ENCODE measurements at regions not wholly inside any gene's neighbourhood (a gene's known extent, or its start where the extent isn't known, plus 50 kb on each side); places are given as distances from the start of the nearest gene placed in this dataset.
A peak's percentile ranks its signal among the peaks of the same experiment; 100 is the strongest.
"Not testable (repeated sequence)": the region's sequence is repeated elsewhere in the genome, so short reads cannot be mapped to it uniquely, and the experiment has no call there.

DNA sequence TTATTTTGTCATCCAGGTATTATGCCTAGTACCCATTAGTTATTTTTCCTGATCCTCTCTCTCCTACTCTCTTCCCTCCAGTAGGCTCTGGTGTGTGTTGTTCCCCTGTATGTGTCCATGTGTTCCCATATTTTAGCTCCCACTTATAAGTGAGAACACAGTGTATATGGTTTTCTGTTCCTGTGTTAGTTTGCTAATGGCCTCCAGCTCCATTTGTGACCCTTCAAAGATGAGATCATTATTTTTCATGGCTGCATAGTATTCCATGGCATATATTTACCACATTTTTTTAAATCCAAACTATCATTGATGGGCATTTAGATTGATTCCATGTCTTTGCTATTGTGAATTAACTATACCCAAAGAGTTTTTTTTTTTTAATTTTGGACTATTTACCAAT, 1675.7 kb upstream of the B3GALT2 start:
- TF ChIP-seq RARB (CRISPR knock-in tag; IDR thresholded peaks at IDR 0.05) = peak; percentile 14; the same call in 1 of the 2 replicates
- TF ChIP-seq ZNF8 (CRISPR knock-in tag; IDR thresholded peaks at IDR 0.05) = peak; percentile 76
- TF ChIP-seq ISL1 (CRISPR knock-in tag; IDR thresholded peaks at IDR 0.05) = no peak
- no peak for ATAC-seq

DNA sequence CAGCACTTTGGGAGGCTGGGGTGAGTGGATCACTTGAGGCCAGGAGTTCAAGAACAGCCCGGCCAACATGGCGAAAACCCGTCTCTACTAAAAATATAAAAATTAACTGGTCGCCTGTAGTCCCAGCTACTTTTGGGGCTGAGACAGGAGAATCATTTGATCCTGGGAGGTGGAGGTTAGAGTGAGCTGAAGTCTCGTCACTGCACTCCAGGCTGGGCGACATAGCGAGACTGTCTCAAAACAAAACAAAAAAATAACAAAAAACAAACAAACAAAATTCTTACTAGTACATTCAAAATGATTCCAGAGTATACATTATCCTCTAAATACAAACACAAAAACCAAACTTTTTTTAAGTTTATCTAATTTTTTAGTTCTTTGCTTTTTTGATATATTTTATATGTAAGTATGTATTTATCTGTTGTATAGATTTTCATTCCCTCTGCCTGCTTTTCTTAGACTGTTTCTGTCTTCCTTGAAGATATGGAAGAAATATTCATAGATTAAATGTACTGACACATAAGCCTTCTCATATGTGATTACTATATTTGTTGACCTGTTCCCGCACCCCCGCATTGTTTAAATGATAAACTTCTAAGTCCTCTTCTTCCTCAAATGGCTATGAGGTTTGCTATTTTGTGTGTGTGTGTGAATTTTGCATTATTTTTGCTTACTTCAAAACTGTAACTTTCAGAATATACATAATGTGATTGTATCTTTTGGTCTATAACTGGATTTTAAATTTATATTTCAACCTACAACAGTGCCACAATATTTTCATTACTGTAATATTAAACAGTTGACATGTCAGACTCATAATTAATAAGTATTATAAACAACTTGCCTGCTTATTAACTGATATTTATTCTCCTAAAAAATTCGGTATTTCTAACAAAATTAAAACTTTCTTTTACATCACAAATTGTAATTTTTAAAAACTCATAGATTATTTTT, 1674.1 kb upstream of the B3GALT2 start:
- no peak for ATAC-seq
- TF ChIP-seq PPARA (CRISPR knock-in tag; IDR thresholded peaks at IDR 0.05; ENCODE audit: borderline replicate concordance) (no peak), ZNF8 (CRISPR knock-in tag; IDR thresholded peaks at IDR 0.05) (no peak), ARNTL (CRISPR knock-in tag; IDR thresholded peaks at IDR 0.05; ENCODE audit: borderline replicate concordance, low read depth) (no peak)

DNA sequence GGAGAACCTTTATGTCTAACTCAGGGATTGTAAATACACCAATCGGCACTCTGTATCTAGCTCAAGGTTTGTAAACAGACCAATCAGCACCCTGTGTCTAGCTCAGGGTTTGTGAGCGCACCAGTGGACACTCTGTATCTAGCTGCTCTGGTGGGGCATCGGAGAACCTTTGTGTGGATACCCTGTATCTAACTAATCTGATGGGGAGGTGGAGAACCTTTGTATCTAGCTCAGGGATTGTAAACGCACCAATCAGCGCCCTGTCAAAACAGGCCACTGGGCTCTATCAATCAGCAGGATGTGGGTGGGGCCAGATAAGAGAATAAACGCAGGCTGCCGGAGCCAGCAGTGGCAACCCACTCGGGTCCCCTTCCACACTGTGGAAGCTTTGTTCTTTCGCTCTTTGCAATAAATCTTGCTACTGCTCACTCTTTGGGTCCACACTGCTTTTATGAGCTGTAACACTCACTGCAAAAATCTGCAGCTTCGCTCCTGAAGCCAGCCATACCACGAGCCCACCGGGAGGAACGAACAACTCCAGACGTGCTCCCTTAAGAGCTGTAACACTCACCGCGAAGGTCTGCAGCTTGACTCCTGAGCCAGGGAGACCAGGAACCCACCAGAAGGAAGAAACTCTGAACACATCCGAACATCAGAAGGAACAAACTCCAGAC, 1673.2 kb upstream of the B3GALT2 start:
- not testable (repeated sequence) for ATAC-seq

DNA sequence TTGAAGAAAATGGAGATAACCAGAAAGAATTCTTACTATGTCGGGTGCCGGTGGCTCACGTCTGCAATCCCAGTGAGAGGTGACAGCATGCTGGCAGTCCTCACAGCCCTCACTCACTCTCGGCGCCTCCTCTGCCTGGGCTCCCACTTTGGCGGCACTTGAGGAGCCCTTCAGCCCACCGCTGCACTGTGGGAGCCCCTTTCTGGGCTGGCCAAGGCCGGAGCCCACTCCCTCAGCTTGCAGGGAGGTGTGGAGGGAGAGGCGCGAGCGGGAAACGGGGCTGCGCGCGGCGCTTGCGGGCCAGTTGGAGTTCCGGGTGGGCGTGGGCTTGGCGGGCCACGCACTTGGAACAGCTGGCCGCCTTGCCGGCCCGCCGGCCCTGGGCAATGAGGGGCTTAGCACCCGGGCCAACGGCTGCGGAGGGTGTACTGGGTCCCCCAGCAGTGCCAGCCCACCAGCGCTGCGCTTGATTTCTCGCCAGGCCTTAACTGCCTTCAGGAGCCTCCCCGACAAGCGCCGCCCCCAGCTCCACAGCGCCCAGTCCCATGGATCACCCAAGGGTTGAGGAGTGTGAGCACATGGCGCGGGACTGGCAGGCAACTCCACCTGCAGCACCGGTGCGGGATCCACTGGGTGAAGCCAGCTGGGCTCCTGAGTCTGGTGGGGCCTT, 1672.5 kb upstream of the B3GALT2 start:
- not testable (repeated sequence) for ATAC-seq

DNA sequence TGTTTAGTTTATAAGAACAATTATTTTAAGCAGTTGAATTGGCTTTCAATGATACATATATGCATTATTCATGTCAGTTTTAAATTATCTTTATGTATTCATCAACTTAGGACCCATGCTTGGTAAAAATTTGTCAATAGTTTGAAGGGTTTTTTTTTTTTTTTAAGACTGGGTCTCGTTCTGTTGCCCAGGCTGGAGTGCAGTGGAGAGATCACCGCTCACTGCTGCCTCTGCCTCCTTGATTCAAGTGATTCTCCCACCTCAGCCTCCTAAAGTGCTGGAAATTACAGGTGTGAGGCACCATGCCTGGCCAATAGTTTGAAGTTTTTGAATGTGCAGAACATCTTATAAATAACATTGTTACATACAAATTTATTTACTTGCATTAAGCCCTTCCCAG, 1671.0 kb upstream of the B3GALT2 start:
- ATAC-seq = no peak

DNA sequence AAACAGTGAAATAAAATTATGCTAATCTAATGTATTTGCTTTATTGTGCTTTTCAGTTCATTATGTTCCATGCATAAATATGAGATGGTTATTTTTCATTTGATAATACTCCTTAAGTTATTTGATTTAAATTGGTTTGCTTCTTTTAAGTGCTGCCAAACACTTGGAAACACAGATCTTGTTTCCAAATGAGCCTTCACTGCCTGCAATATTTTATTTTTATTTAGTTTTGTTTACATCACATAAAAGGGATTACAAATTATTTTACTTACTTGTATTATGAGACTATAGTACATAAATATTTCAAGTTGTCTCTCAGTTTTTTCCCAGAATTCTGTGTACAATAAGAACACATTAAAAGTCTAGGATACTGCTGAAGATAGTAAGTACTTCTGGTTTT, 1662.4 kb upstream of the B3GALT2 start:
- ATAC-seq = no peak
- TF ChIP-seq, protein P1, sequence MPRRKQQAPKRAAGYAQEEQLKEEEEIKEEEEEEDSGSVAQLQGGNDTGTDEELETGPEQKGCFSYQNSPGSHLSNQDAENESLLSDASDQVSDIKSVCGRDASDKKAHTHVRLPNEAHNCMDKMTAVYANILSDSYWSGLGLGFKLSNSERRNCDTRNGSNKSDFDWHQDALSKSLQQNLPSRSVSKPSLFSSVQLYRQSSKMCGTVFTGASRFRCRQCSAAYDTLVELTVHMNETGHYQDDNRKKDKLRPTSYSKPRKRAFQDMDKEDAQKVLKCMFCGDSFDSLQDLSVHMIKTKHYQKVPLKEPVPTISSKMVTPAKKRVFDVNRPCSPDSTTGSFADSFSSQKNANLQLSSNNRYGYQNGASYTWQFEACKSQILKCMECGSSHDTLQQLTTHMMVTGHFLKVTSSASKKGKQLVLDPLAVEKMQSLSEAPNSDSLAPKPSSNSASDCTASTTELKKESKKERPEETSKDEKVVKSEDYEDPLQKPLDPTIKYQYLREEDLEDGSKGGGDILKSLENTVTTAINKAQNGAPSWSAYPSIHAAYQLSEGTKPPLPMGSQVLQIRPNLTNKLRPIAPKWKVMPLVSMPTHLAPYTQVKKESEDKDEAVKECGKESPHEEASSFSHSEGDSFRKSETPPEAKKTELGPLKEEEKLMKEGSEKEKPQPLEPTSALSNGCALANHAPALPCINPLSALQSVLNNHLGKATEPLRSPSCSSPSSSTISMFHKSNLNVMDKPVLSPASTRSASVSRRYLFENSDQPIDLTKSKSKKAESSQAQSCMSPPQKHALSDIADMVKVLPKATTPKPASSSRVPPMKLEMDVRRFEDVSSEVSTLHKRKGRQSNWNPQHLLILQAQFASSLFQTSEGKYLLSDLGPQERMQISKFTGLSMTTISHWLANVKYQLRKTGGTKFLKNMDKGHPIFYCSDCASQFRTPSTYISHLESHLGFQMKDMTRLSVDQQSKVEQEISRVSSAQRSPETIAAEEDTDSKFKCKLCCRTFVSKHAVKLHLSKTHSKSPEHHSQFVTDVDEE (CRISPR knock-in tag; IDR thresholded peaks at IDR 0.05) = no peak
- TF ChIP-seq ISL1 (CRISPR knock-in tag; IDR thresholded peaks at IDR 0.05) = no peak

More for the DNA sequence above, 1671.0 kb upstream of the B3GALT2 start:
- TF ChIP-seq ARNTL (CRISPR knock-in tag; IDR thresholded peaks at IDR 0.05; ENCODE audit: borderline replicate concordance, low read depth) = no peak
- TF ChIP-seq CSDC2 (CRISPR knock-in tag; IDR thresholded peaks at IDR 0.05) = no peak
- TF ChIP-seq, protein P2, sequence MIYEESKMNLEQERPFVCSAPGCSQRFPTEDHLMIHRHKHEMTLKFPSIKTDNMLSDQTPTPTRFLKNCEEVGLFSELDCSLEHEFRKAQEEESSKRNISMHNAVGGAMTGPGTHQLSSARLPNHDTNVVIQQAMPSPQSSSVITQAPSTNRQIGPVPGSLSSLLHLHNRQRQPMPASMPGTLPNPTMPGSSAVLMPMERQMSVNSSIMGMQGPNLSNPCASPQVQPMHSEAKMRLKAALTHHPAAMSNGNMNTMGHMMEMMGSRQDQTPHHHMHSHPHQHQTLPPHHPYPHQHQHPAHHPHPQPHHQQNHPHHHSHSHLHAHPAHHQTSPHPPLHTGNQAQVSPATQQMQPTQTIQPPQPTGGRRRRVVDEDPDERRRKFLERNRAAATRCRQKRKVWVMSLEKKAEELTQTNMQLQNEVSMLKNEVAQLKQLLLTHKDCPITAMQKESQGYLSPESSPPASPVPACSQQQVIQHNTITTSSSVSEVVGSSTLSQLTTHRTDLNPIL (CRISPR knock-in tag; IDR thresholded peaks at IDR 0.05; ENCODE audit: low read depth) = no peak
- no peak for TF ChIP-seq ZFP3 (CRISPR knock-in tag; IDR thresholded peaks at IDR 0.05)

DNA sequence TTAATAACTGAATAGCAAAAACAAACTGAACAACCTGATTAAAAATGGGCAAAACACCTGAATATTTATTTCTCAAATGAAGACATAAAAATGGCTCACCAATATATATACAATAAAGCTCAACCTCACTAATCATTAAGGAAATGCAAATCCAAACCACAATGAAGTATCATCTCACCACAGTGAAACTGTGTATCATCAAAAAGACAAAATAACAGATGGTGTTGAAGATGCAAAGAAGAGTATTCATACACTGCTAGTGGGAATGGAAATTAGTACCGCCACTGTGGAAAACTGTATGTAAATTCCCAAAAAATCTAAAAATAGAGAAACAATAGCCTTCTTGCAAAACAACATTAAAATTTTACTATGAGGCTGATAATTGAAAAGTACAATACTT, 1660.1 kb upstream of the B3GALT2 start:
- no peak for ATAC-seq

More for the DNA sequence above, 1660.1 kb upstream of the B3GALT2 start:
- TF ChIP-seq, protein P1 (CRISPR knock-in tag; IDR thresholded peaks at IDR 0.05) = no peak
- no peak for TF ChIP-seq SNAI2 (CRISPR knock-in tag; IDR thresholded peaks at IDR 0.05)
- TF ChIP-seq, protein P2 (CRISPR knock-in tag; IDR thresholded peaks at IDR 0.05; ENCODE audit: low read depth) = no peak
- no peak for TF ChIP-seq OSR1 (CRISPR knock-in tag; IDR thresholded peaks at IDR 0.05)
- TF ChIP-seq ZNF8 (CRISPR knock-in tag; IDR thresholded peaks at IDR 0.05) = no peak
- TF ChIP-seq, protein P3, sequence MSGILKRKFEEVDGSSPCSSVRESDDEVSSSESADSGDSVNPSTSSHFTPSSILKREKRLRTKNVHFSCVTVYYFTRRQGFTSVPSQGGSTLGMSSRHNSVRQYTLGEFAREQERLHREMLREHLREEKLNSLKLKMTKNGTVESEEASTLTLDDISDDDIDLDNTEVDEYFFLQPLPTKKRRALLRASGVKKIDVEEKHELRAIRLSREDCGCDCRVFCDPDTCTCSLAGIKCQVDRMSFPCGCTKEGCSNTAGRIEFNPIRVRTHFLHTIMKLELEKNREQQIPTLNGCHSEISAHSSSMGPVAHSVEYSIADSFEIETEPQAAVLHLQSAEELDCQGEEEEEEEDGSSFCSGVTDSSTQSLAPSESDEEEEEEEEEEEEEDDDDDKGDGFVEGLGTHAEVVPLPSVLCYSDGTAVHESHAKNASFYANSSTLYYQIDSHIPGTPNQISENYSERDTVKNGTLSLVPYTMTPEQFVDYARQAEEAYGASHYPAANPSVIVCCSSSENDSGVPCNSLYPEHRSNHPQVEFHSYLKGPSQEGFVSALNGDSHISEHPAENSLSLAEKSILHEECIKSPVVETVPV (CRISPR knock-in tag; IDR thresholded peaks at IDR 0.05) = no peak
- no peak for TF ChIP-seq ZFP3 (CRISPR knock-in tag; IDR thresholded peaks at IDR 0.05)
- TF ChIP-seq RARB (CRISPR knock-in tag; IDR thresholded peaks at IDR 0.05) = no peak
- TF ChIP-seq ESRRG (CRISPR knock-in tag; IDR thresholded peaks at IDR 0.05) = no peak
- no peak for TF ChIP-seq GLIS3 (CRISPR knock-in tag; IDR thresholded peaks at IDR 0.05)
- TF ChIP-seq BACH2 (CRISPR knock-in tag; IDR thresholded peaks at IDR 0.05; ENCODE audit: borderline replicate concordance) = no peak
